VCaP (cell line): ENCODE measurements at regions not wholly inside any gene's neighbourhood (a gene's known extent, or its start where the extent isn't known, plus 50 kb on each side); places are given as distances from the start of the nearest gene placed in this dataset.

Experiments
- H3K27ac ChIP-seq: fragments of 450-650 bp; 2 replicates; pipeline ENCODE4 v1.5.1; 2017
- TF ChIP-seq, protein P1 (sequence below): fragments of 450-650 bp; conservative IDR thresholded peaks from 2 replicates; pipeline ENCODE4 v1.5.1; 2017; ENCODE audit warnings: mild to moderate bottlenecking, moderate library complexity

DNA sequence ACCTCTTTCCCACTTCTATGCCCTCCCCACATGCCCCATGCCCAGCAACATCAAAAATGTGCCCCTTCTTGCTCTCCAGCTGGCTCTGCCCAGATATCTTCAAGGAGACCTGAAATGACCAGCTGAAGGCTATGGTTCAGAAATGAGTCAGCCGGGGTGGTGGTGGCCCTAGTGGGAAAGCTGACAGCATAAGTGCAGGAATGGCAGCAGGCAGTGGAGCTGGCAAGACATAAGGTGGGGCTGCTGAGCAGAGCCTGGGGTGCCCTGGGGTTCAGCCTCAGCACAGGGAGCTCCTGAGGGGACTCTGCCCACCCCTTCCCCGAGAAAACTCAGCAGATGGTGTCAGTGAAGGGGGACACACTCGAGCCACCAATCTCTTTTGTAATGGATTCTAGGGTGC is 593.4 kb downstream of the BUD13 start:
- H3K27ac ChIP-seq: no peak overlapping the region
- TF ChIP-seq, protein P1, sequence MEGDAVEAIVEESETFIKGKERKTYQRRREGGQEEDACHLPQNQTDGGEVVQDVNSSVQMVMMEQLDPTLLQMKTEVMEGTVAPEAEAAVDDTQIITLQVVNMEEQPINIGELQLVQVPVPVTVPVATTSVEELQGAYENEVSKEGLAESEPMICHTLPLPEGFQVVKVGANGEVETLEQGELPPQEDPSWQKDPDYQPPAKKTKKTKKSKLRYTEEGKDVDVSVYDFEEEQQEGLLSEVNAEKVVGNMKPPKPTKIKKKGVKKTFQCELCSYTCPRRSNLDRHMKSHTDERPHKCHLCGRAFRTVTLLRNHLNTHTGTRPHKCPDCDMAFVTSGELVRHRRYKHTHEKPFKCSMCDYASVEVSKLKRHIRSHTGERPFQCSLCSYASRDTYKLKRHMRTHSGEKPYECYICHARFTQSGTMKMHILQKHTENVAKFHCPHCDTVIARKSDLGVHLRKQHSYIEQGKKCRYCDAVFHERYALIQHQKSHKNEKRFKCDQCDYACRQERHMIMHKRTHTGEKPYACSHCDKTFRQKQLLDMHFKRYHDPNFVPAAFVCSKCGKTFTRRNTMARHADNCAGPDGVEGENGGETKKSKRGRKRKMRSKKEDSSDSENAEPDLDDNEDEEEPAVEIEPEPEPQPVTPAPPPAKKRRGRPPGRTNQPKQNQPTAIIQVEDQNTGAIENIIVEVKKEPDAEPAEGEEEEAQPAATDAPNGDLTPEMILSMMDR: no peak

DNA sequence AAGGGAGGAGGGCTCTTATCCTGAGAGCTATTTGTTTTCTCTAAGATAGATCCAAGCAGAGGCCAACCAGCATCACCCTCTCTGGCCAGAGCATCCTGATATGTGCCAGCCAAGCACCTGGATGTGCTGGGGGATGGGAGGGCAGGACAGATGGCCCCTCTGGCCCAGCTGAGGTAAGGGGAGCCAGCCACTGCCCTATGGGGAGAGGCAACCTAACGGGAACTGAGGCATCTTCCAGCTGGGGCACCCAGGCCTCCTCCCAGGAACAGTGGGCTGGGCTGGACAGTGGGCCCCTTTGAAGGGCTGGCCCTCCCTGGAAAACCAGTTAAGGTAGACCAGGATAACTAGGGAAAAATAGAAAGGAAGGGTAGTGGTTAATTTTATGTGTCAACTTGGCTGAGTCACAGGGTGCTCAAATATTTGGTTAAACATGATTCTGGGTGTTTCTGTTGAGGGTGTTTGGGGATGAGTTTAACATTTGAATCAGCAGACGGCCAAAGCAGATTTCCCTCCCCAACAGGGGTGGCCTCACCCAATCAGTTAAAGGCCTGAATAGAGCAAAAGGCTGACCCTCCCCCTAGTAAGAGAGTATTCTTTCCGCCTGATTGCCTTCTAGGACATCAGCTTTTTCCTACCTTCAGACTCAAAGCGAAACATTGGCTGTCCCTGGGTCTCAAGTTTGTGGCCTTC is 595.1 kb downstream of the BUD13 start:
- TF ChIP-seq, protein P1: no peak
- no peak overlapping the region for H3K27ac ChIP-seq

DNA sequence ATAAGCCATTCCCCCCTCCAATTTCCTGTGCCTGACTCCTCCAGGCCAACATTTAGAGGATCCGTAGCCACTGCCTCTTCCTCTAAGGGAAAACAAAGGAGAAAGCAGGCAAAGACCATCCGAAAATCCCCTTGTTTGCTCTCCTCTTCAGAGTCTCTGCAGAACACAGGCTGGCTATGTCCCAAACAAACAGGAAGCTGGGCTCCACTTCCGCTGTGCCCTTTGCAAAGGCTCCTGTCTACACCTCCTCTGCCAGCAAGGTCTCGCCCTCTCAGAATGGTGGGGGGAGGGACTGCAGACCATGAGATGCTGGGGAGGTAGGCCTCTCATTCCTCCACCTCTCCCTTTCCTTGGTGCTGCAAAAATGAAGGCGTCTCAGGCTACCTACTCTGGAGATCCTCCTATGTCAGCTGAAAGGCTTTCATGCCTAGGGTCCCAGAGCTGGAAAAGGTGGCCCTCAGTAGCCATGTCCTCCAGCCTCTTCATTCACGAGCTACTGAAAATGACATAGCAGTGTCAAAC is 596.2 kb downstream of the BUD13 start:
- TF ChIP-seq, protein P1: no peak
- 0 out of 2 replicates have a peak overlapping the region, but pooled peaks have one; percentile 10 for H3K27ac ChIP-seq

DNA sequence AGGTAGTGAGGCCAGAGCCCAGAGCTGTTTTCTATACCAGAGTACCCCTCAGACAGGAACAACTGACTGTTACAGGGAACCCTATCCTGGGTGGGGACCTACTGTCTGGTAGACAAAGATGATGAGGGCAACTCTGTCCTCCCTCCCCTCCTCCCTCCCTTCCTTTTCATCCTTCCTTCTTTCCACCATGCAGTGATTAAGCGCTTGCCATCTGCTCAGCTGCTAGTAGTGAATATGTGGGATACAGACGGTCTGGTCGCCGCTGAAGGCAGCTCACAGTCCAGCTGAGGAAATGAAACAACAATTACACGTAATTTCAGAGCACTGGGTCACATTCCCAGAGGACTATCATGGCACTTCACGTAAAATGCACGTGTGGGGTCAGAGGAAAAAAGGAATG is 597.1 kb downstream of the BUD13 start:
- TF ChIP-seq, protein P1: no peak
- H3K27ac ChIP-seq: no peak overlapping the region

DNA sequence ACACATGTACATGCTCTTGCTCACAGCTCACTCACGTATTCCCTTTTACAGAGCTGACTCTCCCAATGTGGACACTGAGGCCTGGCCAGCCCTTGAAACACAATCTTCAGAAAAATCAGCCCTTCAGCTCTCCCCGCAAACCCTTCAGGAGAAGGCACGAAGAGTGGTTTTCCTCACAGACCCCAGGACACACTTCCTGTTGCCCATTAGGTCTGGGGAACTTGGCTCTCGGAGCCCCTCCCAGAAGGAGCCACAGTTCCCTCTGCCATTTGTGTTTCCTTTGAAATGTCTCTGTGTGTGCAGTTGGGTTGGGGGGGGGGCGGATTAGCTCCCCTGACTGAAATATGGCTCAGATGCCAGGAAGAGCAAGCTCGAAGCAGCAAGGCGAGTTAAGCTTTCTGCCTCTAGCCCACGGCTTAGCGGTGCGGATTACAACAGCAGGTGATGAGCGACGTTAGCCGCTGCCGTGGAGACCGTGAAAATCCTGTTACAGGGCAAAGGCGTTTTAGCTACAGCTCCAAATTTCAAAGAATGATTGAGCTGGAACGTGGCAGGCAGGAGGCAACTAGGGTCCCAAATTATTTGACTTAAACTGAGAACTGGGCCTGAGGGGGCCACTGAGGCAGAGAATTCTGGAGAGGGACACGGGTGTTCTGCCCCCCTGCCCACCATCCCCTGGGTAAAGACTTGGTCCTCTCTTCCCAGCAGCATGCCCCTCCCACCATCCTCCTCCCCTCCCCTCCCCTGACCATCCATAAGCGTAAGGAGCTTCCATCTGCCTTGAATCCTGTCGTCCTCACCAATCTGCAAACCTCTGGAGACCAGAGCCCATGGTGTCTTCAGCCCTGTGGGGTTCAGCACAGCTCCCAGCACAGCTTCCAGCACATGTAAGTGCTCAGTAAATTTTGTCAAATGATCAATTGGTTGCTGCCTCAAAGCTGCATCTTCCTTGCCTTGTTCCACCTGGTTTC is 598.6 kb downstream of the BUD13 start:
- H3K27ac ChIP-seq: no peak overlapping the region
- TF ChIP-seq, protein P1: no peak

DNA sequence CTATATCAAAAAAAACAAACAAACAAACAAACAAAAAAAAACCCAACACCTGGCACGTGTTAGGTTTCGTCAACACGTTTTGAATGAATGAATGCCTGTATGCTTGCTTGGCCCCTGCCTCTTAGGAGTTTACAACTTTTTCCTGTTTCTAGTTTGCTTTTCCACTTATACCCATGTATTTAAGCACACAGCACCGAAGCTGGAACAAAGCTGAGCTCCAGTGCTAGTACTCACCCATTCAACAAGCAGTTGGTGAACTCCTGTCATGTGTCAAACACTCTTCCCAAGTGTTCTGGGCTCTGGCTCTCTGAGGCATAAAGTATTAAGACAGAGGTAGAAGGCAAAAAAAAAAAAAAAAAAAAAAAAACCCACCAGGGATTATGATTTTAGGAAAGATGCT is 599.3 kb downstream of the BUD13 start:
- no peak overlapping the region for H3K27ac ChIP-seq
- TF ChIP-seq, protein P1: no peak

DNA sequence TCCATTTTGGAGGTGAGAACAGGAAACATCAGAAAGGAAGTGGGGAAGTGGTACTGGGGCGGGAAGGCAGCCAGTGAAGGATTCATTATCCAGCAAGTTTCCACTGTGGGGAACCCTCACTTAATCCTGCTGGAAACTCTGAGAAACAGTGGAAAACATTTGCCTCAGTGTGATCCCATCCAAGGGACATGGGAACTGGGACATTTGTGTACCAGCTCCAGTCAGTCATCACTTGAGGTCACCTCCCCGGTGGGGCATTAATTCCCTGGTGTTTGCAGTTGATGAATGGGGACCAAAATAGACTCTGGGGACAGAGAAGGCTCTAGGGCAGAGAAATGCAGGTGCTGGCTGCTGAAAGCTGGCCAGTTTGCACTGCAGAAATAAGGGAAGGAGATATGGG is 599.9 kb downstream of the BUD13 start:
- no peak overlapping the region for H3K27ac ChIP-seq
- TF ChIP-seq, protein P1: no peak
